ENCODE measurements at regions not wholly inside any gene's neighbourhood (a gene's known extent, or its start where the extent isn't known, plus 50 kb on each side); places are given as distances from the start of the nearest gene placed in this dataset.

DNA sequence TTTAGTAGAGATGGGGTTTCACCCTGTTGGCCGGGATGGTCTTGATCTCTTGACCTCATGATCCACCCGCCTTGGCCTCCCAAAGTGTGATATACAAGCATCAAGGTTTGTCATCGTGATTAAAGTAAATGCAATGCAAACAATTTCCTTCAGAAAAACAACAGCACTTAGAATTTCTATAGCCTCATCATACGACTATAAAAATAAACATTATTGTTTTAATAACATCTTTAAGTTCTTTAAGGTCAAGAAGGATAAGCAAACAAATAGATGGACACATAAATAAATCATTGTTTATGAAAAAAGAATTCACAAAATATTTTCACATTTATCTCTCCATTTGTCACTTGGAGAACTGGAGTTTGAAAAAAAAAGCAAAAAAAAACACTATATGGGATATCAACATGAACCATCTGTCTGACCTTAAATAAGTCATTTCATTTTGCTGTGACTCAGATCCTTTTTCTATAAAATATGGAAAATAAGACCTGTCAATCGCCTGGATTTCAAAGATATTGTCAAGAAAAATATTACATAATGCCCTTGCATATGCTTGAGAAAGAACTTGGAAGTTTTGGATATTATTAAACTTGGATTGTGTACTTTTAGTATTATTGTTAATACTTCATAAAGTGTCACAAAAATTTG lies 642.0 kb upstream of the KCNMB2 start:
- ChIA-PET POLR2A (no interaction called here), CTCF (interaction anchor here (0.7 kb wide), 1 partner anchor 514 kb away, joined by 3 read pairs; no protein-coding TSS in a partner anchor)
- peaks cover 5% of the 10 kb centered on the region for H3K9me3 Mint-ChIP-seq (ENCODE audit: unreplicated experiment)
- TF ChIP-seq, protein P1, sequence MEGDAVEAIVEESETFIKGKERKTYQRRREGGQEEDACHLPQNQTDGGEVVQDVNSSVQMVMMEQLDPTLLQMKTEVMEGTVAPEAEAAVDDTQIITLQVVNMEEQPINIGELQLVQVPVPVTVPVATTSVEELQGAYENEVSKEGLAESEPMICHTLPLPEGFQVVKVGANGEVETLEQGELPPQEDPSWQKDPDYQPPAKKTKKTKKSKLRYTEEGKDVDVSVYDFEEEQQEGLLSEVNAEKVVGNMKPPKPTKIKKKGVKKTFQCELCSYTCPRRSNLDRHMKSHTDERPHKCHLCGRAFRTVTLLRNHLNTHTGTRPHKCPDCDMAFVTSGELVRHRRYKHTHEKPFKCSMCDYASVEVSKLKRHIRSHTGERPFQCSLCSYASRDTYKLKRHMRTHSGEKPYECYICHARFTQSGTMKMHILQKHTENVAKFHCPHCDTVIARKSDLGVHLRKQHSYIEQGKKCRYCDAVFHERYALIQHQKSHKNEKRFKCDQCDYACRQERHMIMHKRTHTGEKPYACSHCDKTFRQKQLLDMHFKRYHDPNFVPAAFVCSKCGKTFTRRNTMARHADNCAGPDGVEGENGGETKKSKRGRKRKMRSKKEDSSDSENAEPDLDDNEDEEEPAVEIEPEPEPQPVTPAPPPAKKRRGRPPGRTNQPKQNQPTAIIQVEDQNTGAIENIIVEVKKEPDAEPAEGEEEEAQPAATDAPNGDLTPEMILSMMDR (IDR thresholded peaks at IDR 0.05; ENCODE audit: unreplicated experiment) = no peak
- H3K4me3 Mint-ChIP-seq (ENCODE audit: unreplicated experiment) = no peak overlapping the region
- intact Hi-C loops (cut with micrococcal nuclease) = no loop called here
- BruUV-seq (replicated peaks) = no TSS peak
- H3K27me3 Mint-ChIP-seq (ENCODE audit: insufficient read depth, unreplicated experiment) = no peaks in the 10 kb centered on the region
- peaks cover 6% of the 10 kb centered on the region for H3K4me1 Mint-ChIP-seq (ENCODE audit: insufficient read depth, unreplicated experiment)
- no peak overlapping the region for H3K27ac Mint-ChIP-seq (ENCODE audit: low read depth, unreplicated experiment)
- peak; percentile 23 for DNase-seq (ENCODE audit: unreplicated experiment)
- H3K36me3 Mint-ChIP-seq (ENCODE audit: insufficient read depth, unreplicated experiment) = peaks cover 16% of the 10 kb centered on the region

DNA sequence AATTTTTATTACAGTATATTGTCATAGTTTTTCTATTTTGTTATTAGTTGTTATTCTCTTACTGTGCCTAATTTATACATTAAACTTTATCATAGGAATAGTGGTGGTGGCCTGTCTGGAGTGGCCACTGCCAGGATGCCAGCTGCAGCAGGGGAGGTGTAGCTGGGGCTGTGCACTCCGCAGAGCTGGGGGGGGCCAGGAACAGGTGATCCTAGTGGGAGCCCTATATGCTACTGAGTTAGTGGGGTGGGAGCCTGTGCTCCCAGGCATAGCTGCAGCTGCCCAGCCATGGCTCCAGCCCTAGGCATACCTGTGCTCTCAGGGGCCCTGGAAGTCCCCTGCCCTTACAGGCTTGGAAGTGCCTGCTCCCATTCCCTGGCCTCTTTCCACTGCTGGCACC lies 638.1 kb upstream of the KCNMB2 start:
- Mint-ChIP-seq H3K4me3 (ENCODE audit: unreplicated experiment) (no peak overlapping the region), H3K36me3 (ENCODE audit: insufficient read depth, unreplicated experiment) (peaks cover 10% of the 10 kb centered on the region), H3K27ac (ENCODE audit: low read depth, unreplicated experiment) (no peak overlapping the region), H3K4me1 (ENCODE audit: insufficient read depth, unreplicated experiment) (peaks cover 7% of the 10 kb centered on the region), H3K27me3 (ENCODE audit: insufficient read depth, unreplicated experiment) (no peaks in the 10 kb centered on the region), H3K9me3 (ENCODE audit: unreplicated experiment) (peaks cover 13% of the 10 kb centered on the region)
- intact Hi-C loops (cut with micrococcal nuclease) = no loop called here
- no TSS peak for BruUV-seq (replicated peaks)
- POLR2A ChIA-PET = no interaction called here
- no peak for DNase-seq (ENCODE audit: unreplicated experiment)
- TF ChIP-seq, protein P1 (IDR thresholded peaks at IDR 0.05; ENCODE audit: unreplicated experiment) = no peak
- CTCF ChIA-PET = no interaction called here

DNA sequence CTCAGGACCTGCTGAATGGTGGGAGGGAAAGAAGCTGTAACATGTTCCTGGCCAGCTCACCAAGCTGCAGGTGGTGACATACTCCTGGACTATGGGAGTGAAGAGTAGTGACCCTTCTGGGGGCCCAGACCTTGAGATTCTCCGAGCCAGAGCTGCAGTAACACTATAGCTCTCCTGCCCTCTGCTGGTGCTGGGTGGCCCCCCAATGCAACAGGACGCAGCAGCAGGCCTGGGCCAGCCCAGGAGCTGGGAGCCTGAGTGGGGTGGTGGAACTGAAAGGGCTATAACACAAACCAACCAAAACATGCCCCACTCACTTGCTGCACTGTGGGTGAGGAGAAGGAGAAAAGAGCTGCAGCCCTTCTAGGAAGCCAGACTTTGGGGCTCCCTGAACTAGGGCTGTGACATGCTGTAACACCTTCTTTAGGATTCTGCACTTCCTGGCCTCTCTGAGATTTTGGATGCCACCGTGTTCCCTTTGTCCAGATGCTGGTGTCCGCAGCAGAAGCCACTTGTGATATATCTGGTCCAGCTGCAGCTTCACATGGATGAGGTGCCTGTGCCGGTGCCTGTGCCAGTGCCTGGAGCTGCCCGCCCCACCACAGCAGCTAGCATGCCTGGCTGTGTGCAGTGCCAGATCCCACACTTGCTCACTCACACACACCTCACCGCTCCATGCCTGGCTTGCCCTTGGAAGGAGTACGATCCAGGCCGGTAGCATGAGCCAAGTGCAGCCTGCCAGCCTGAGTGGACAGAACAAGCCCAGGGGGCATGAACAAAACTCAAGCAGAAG lies 636.8 kb upstream of the KCNMB2 start:
- TF ChIP-seq, protein P1 (IDR thresholded peaks at IDR 0.05; ENCODE audit: unreplicated experiment) = no peak
- intact Hi-C loops (cut with micrococcal nuclease) = no loop called here
- ChIA-PET POLR2A (no interaction called here), CTCF (interaction anchor here (0.7 kb wide), 1 partner anchor 12 kb away, joined by 3 read pairs; no protein-coding TSS in a partner anchor)
- Mint-ChIP-seq H3K27me3 (ENCODE audit: insufficient read depth, unreplicated experiment) (no peaks in the 10 kb centered on the region), H3K4me3 (ENCODE audit: unreplicated experiment) (no peak overlapping the region), H3K27ac (ENCODE audit: low read depth, unreplicated experiment) (no peak overlapping the region), H3K9me3 (ENCODE audit: unreplicated experiment) (peaks cover 13% of the 10 kb centered on the region), H3K4me1 (ENCODE audit: insufficient read depth, unreplicated experiment) (peaks cover 13% of the 10 kb centered on the region), H3K36me3 (ENCODE audit: insufficient read depth, unreplicated experiment) (peaks cover 10% of the 10 kb centered on the region)
- BruUV-seq (replicated peaks) = no TSS peak
- no peak for DNase-seq (ENCODE audit: unreplicated experiment)

DNA sequence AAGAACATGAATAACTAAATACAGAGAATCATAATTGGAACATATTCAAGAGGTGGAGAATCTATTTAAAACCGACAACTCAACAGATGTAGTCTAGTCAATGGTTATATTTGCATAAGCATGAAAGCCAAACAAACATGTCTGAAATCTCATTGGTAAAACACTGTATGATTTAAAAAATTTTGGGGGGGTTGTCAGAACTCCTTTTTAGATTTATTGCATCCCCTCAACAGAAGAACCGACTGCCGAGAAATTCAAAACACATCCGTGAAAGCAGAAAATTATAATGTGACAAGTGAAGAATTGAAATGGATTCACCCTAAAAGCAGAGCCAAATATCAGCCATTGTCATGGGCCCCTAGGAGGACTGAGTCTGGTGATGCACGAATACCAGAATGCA lies 633.4 kb upstream of the KCNMB2 start:
- Mint-ChIP-seq H3K27ac (ENCODE audit: low read depth, unreplicated experiment) (no peak overlapping the region), H3K36me3 (ENCODE audit: insufficient read depth, unreplicated experiment) (peaks cover 5% of the 10 kb centered on the region), H3K4me3 (ENCODE audit: unreplicated experiment) (no peak overlapping the region), H3K9me3 (ENCODE audit: unreplicated experiment) (peaks cover 8% of the 10 kb centered on the region), H3K4me1 (ENCODE audit: insufficient read depth, unreplicated experiment) (peaks cover 36% of the 10 kb centered on the region), H3K27me3 (ENCODE audit: insufficient read depth, unreplicated experiment) (no peaks in the 10 kb centered on the region)
- intact Hi-C loops (cut with micrococcal nuclease) = no loop called here
- TF ChIP-seq, protein P1 (IDR thresholded peaks at IDR 0.05; ENCODE audit: unreplicated experiment) = no peak
- no TSS peak for BruUV-seq (replicated peaks)
- POLR2A ChIA-PET = no interaction called here
- DNase-seq (ENCODE audit: unreplicated experiment) = no peak
- CTCF ChIA-PET = no interaction called here
